ENCODE measurements at regions not wholly inside any gene's neighbourhood (a gene's known extent, or its start where the extent isn't known, plus 50 kb on each side); places are given as distances from the start of the nearest gene placed in this dataset.

DNA sequence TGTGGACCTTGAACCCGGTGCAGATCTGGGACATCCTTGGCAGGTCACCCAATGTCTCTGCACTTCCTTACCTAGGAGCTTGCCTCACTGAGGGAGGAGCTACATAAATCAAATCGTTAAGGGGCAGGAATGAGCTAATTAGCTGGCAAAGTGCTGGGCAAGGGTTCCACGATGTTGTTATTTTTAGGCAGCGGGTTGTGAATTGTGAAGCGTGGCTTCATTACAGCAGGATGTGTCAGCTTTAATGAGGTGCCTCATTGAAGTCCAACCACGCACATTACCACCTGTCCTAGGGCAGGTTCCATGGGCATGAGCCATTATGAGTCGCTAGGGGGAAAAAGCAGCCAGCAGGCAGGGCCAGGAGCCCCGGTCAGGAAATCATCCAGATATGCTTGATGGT, 127.0 kb upstream of the AGAP1 start:
- TF ChIP-seq, protein P1, sequence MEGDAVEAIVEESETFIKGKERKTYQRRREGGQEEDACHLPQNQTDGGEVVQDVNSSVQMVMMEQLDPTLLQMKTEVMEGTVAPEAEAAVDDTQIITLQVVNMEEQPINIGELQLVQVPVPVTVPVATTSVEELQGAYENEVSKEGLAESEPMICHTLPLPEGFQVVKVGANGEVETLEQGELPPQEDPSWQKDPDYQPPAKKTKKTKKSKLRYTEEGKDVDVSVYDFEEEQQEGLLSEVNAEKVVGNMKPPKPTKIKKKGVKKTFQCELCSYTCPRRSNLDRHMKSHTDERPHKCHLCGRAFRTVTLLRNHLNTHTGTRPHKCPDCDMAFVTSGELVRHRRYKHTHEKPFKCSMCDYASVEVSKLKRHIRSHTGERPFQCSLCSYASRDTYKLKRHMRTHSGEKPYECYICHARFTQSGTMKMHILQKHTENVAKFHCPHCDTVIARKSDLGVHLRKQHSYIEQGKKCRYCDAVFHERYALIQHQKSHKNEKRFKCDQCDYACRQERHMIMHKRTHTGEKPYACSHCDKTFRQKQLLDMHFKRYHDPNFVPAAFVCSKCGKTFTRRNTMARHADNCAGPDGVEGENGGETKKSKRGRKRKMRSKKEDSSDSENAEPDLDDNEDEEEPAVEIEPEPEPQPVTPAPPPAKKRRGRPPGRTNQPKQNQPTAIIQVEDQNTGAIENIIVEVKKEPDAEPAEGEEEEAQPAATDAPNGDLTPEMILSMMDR (conservative IDR thresholded peaks at IDR 0.05), result no peak
- TF ChIP-seq ZFX (IDR thresholded peaks at IDR 0.05), result no peak
